DND-41 (cell line): ENCODE measurements at regions not wholly inside any gene's neighbourhood (a gene's known extent, or its start where the extent isn't known, plus 50 kb on each side); places are given as distances from the start of the nearest gene placed in this dataset.
"Not testable (repeated sequence)": the region's sequence is repeated elsewhere in the genome, so short reads cannot be mapped to it uniquely, and the experiment has no call there.

Source experiments
- ATAC-seq: fragments of 200-7000 bp; cut with Tn5 transposase; 3 replicates; pipeline ENCODE4 v1.9.1; 2021; ENCODE audit warnings: low read depth; ENCODE audit not compliant: insufficient read depth
- DNase-seq: peaks from one replicate; pipeline ENCODE4 v3.0.0-alpha.2; 2020
- H2AFZ ChIP-seq: 2 replicates; pipeline ENCODE4 v1.6.0; 2012; ENCODE audit warnings: low read depth, low read length
- H3K27ac ChIP-seq: 2 replicates; pipeline ENCODE4 v1.5.1; 2012; ENCODE audit warnings: low read length, inconsistent platforms
- H3K27me3 ChIP-seq: fragments of 200-600 bp; sonication (generic); 2 replicates; pipeline ENCODE4 v1.6.0; 2012; ENCODE audit warnings: low read length, mild to moderate bottlenecking, inconsistent platforms; ENCODE audit not compliant: insufficient read depth, poor library complexity
- H3K36me3 ChIP-seq: 2 replicates; pipeline ENCODE4 v1.5.1; 2012; ENCODE audit warnings: low read length, inconsistent platforms; ENCODE audit not compliant: insufficient read depth
- H3K4me1 ChIP-seq: 2 replicates; pipeline ENCODE4 v1.5.1; 2012; ENCODE audit warnings: mild to moderate bottlenecking, low read length; ENCODE audit not compliant: insufficient read depth
- H3K4me2 ChIP-seq: 2 replicates; pipeline ENCODE4 v1.6.0; 2012; ENCODE audit warnings: mild to moderate bottlenecking, moderate library complexity, low read length, inconsistent platforms; ENCODE audit not compliant: insufficient read depth
- H3K4me3 ChIP-seq, 2 experiments: fragments of 200-600 bp in 1 of 2; shearing (Covaris generic) in 1 of 2; 2 replicates each; pipeline ENCODE4 v1.5.1; 2012 to 2016; ENCODE audit warnings: inconsistent platforms in 2 of 2, low read length in 2 of 2, mild to moderate bottlenecking in 2 of 2, low read depth in 1 of 2, moderate library complexity in 1 of 2
- H3K79me2 ChIP-seq: 2 replicates; pipeline ENCODE4 v1.6.0; 2012; ENCODE audit warnings: low read length, inconsistent platforms; ENCODE audit not compliant: insufficient read depth
- H3K9ac ChIP-seq: 2 replicates; pipeline ENCODE4 v1.6.0; 2012; ENCODE audit warnings: low read depth, mild to moderate bottlenecking, inconsistent platforms, low read length, moderate library complexity
- H3K9me3 ChIP-seq: 2 replicates; pipeline ENCODE4 v1.5.1; 2012; ENCODE audit warnings: low read length, moderate library complexity, mild to moderate bottlenecking, inconsistent platforms; ENCODE audit not compliant: insufficient read depth, severe bottlenecking
- H4K20me1 ChIP-seq: 2 replicates; pipeline ENCODE4 v1.6.0; 2012; ENCODE audit warnings: low read length; ENCODE audit not compliant: insufficient read depth
- CTCF ChIP-seq: IDR thresholded peaks from 2 replicates; pipeline ENCODE4 v1.5.1; 2012; ENCODE audit warnings: borderline replicate concordance, low read length, moderate library complexity, mild to moderate bottlenecking; ENCODE audit not compliant: poor library complexity, severe bottlenecking; ENCODE audit errors: extremely low read depth
- EZH2 ChIP-seq: IDR thresholded peaks from 3 replicates; pipeline ENCODE4 v1.6.1; 2012; ENCODE audit warnings: borderline replicate concordance, low read depth, mild to moderate bottlenecking, moderate library complexity, low read length, inconsistent platforms; ENCODE audit not compliant: severe bottlenecking

- H3K79me2 ChIP-seq = peaks cover 82% of the 10 kb centered on the region
- H4K20me1 ChIP-seq = peaks cover 6% of the 10 kb centered on the region; the same call in 1 of the 2 replicates
- TF ChIP-seq EZH2 = no peak
- TF ChIP-seq CTCF = no peak
- no peaks in the 10 kb centered on the region for H3K9me3 ChIP-seq
- ATAC-seq = no peak
- no peak for DNase-seq
- H3K36me3 ChIP-seq = no peaks in the 10 kb centered on the region
- H3K27me3 ChIP-seq = no peaks in the 10 kb centered on the region
- H3K4me1 ChIP-seq = no peaks in the 10 kb centered on the region
- no peak overlapping the region for H3K27ac ChIP-seq
- H3K4me3 ChIP-seq = no peak overlapping the region
- no peak overlapping the region for H3K4me2 ChIP-seq
- no peak overlapping the region for H3K9ac ChIP-seq
- no peak overlapping the region for H2AFZ ChIP-seq
Measured at GRCh38 chr3:48069339-48069738, 53.1 kb upstream of the MAP4 start.

GRCh38 chr3:48068886-48069285 is 52.7 kb upstream of the MAP4 start:
- H3K4me3 ChIP-seq = no peak overlapping the region
- no peak overlapping the region for H3K9ac ChIP-seq
- H3K27ac ChIP-seq = no peak overlapping the region
- H3K27me3 ChIP-seq = no peaks in the 10 kb centered on the region
- ATAC-seq (no peak), DNase-seq (no peak)
- no peak overlapping the region for H2AFZ ChIP-seq
- TF ChIP-seq CTCF (no peak), EZH2 (no peak)
- H3K4me2 ChIP-seq = no peak overlapping the region
- H3K4me1 ChIP-seq = no peaks in the 10 kb centered on the region
- no peaks in the 10 kb centered on the region for H3K9me3 ChIP-seq
- no peaks in the 10 kb centered on the region for H3K36me3 ChIP-seq
- H4K20me1 ChIP-seq = peaks cover 6% of the 10 kb centered on the region; the same call in 1 of the 2 replicates
- H3K79me2 ChIP-seq = peaks cover 87% of the 10 kb centered on the region

GRCh38 chr3:48068320-48068719 is 52.1 kb upstream of the MAP4 start:
- H3K4me2 ChIP-seq, H2AFZ ChIP-seq, H3K9me3 ChIP-seq, H4K20me1 ChIP-seq, ATAC-seq, H3K27ac ChIP-seq, H3K9ac ChIP-seq, H3K4me3 ChIP-seq, H3K4me1 ChIP-seq, H3K27me3 ChIP-seq, H3K36me3 ChIP-seq, DNase-seq: not testable (repeated sequence)
- H3K79me2 ChIP-seq = peaks cover 87% of the 10 kb centered on the region

- Histone ChIP-seq H3K4me3 (no peak overlapping the region), H4K20me1 (peaks cover 6% of the 10 kb centered on the region; the same call in 1 of the 2 replicates), H3K9ac (no peak overlapping the region), H3K79me2 (peaks cover 83% of the 10 kb centered on the region), H3K27me3 (no peaks in the 10 kb centered on the region), H3K9me3 (peaks cover 8% of the 10 kb centered on the region), H3K4me2 (no peak overlapping the region), H3K36me3 (peaks cover 6% of the 10 kb centered on the region; the same call in 1 of the 2 replicates), H2AFZ (no peak overlapping the region), H3K4me1 (no peaks in the 10 kb centered on the region), H3K27ac (no peak overlapping the region)
- DNase-seq (no peak), ATAC-seq (no peak)
- no peak for TF ChIP-seq CTCF
- no peak for TF ChIP-seq EZH2
Measured at GRCh38 chr3:48067271-48067670, 51.1 kb upstream of the MAP4 start.
